Adrenal gland (tissue), 9 donors: ENCODE measurements at regions not wholly inside any gene's neighbourhood (a gene's known extent, or its start where the extent isn't known, plus 50 kb on each side); places are given as distances from the start of the nearest gene placed in this dataset.

Experiments
- DNase-seq, 7 donors: peaks; one replicate each; pipeline ENCODE4 v3.0.0-alpha.2; 2019 to 2020
- H3K27ac ChIP-seq, 5 donors: fragments of 200-600 bp; sonication (generic) in 4 of 5; 1 replicate in 3 of 5; 2 replicates in 2 of 5; pipeline versions ENCODE4 v1.5.1 to v1.8.0; 2016 to 2020; ENCODE audit warnings: mild to moderate bottlenecking in 1 of 5
- H3K27me3 ChIP-seq: fragments of 200-600 bp; 2 replicates; pipeline ENCODE4 v1.8.0; 2021
- H3K36me3 ChIP-seq, 2 donors: fragments of 200-600 bp; replicated peaks in 1 of 2; 1 replicate in 1 of 2; 2 replicates in 1 of 2; pipeline versions ENCODE4 v1.5.1 to v1.8.0; 2018 to 2022
- H3K4me1 ChIP-seq, 2 donors: fragments of 200-600 bp; replicated peaks in 1 of 2; 1 replicate in 1 of 2; 2 replicates in 1 of 2; pipeline versions ENCODE4 v1.5.1 to v1.8.0; 2018 to 2021
- H3K4me3 ChIP-seq, 4 donors: fragments of 200-600 bp; sonication (generic) in 3 of 4; one replicate each; pipeline ENCODE4 v1.5.1; 2016 to 2018
- H3K9me3 ChIP-seq, 3 donors: fragments of 200-600 bp; sonication (generic) in 1 of 3; replicated peaks in 1 of 3; 1 replicate in 2 of 3; 2 replicates in 1 of 3; pipeline versions ENCODE4 v1.5.1 to v1.8.0; 2016 to 2021
- POLR2A ChIP-seq, 2 donors: fragments of 450-650 bp; IDR thresholded peaks; one replicate each; pipeline ENCODE4 v1.6.1; 2017; ENCODE audit warnings: antibody characterized with exemption in 2 of 2, mild to moderate bottlenecking in 2 of 2, moderate library complexity in 1 of 2
- WGBS, 4 donors: extraction: QIAGEN DNeasy Blood & Tissue Kit in 2 of 4; methylation state at CpG; one replicate each; pipeline versions ENCODE4 v1.1.5 to v1.1.7; 2013 to 2017; 5-methylcytosine and 5-hydroxymethylcytosine counted together
- intact Hi-C, 2 donors: fragments of 100-400 bp; cut with DNase I; formaldehyde crosslinking; loops; one replicate each; pipeline versions ENCODE4 v1.14.1 to v1.15.0; 2022 to 2023
- TF ChIP-seq, protein P1 (sequence below), 6 experiments: fragments of 450-650 bp in 4 of 6; fragments of 200-600 bp in 2 of 6; sonication (generic) in 1 of 6; IDR thresholded peaks; 1 replicate in 5 of 6; 2 replicates in 1 of 6; pipeline versions ENCODE4 v1.5.1 to v1.8.0; 2016 to 2021; ENCODE audit warnings: antibody characterized with exemption in 6 of 6, mild to moderate bottlenecking in 2 of 6, moderate library complexity in 1 of 6
- donor health status: healthy with polysubstance abuse.
- donor health status: Bipolar disorder and iron deficiency.
- donor health status: DM: yes; HTN: yes; CAD: no.
- donor health status: DM: no; HTN: no; CAD: no.
- donor health status: DM: no; HTN: no; CAD: no.

DNA sequence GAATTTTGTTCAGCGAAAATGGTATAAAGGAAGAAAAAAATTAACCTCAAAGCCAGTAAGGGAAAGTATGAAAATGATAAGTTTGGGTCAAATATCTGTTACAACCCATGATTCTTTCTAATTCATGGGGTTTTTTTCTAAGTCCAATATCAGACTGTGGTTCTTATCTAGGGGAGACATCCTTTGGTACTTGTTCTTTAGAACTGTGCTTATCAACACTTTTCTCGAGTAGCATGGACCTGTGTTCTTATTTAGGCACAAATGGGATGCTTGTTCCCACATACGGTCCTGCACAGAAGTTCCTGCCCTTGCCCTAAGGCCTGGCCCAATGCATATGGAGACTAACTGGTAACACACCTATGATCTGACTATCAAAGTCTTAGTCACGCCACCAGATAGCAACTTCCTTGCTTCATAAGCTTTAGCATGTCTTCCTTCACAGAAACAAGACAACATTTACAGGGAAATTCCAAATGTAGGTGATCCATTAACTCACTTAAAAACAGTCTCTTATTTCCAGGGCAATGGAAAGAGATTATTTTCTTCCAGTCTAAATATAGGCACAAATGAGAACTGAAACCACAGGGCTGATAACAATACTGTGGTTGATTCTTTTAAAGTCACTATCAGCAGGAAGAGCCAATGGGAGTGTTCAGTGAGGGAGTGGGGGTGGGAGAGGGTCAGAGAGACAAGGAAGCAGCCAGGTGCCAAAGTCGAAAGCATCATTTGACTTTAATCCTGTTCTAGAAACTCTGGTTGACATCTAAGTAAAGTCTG lies 268.8 kb upstream of the ANKRD55 start:
- H3K4me3 ChIP-seq, result no peak overlapping the region
- no peak for DNase-seq
- H3K9me3 ChIP-seq, result no peaks in the 10 kb centered on the region
- no peaks in the 10 kb centered on the region for H3K27me3 ChIP-seq
- H3K27ac ChIP-seq, result no peak overlapping the region
- no peaks in the 10 kb centered on the region for H3K4me1 ChIP-seq
- TF ChIP-seq POLR2A (IDR thresholded peaks at IDR 0.05), result no peak
- TF ChIP-seq, protein P1, sequence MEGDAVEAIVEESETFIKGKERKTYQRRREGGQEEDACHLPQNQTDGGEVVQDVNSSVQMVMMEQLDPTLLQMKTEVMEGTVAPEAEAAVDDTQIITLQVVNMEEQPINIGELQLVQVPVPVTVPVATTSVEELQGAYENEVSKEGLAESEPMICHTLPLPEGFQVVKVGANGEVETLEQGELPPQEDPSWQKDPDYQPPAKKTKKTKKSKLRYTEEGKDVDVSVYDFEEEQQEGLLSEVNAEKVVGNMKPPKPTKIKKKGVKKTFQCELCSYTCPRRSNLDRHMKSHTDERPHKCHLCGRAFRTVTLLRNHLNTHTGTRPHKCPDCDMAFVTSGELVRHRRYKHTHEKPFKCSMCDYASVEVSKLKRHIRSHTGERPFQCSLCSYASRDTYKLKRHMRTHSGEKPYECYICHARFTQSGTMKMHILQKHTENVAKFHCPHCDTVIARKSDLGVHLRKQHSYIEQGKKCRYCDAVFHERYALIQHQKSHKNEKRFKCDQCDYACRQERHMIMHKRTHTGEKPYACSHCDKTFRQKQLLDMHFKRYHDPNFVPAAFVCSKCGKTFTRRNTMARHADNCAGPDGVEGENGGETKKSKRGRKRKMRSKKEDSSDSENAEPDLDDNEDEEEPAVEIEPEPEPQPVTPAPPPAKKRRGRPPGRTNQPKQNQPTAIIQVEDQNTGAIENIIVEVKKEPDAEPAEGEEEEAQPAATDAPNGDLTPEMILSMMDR (IDR thresholded peaks at IDR 0.05), result no peak
- WGBS, 4 donors, result 72 to 80% (median 77%) methylated on average over 5 of the region's 5 CpGs
- H3K36me3 ChIP-seq, result no peaks in the 10 kb centered on the region
- intact Hi-C loops, result no loop called here

DNA sequence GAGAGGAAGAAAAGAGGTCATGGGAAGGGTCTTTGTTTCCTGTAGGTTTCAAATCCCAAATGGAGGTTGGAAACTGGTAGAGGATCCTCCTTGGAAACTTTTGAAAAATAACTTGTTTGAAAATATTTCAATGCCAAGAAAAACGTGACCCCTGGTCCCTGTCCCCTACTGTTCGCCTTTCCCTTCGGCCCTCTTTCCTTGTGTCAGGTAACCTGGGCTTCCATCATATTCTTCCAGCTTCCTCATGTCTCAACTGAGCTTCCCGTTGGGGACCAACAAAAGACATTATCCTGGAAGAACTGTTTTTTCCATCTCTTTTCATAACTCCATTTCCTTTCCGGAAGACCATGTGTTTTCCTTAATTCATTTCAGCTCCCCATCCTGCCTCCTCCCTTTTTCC lies 266.8 kb upstream of the ANKRD55 start:
- intact Hi-C loops, result no loop called here
- Histone ChIP-seq H3K36me3 (no peaks in the 10 kb centered on the region), H3K4me1 (no peaks in the 10 kb centered on the region), H3K27me3 (no peaks in the 10 kb centered on the region), H3K27ac (no peak overlapping the region), H3K9me3 (no peaks in the 10 kb centered on the region), H3K4me3 (no peak overlapping the region)
- WGBS, 4 donors, result 74 to 85% (median 81%) methylated on average over 5 of the region's 5 CpGs
- no peak for TF ChIP-seq POLR2A (IDR thresholded peaks at IDR 0.05)
- TF ChIP-seq, protein P1 (IDR thresholded peaks at IDR 0.05), result no peak
- DNase-seq, result no peak

DNA sequence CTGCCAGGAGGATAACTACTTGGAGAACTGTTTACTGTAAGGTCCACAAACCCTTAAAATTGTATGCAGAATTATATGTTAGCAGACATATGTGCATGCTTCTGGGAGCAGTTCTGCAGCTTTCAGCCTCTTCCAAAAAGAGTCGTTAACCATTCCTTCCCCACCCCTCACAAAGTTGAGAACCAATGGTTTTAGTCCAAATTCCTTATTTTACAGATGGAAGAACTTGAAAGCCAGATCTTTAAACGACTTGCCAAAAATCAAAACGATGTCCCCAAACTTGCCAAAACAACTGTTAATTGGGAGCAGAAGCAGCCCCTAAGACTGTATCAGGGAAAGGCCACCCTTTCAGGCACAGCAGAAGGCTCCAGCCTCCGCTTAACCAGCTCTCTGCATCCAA lies 266.4 kb upstream of the ANKRD55 start:
- Histone ChIP-seq H3K9me3 (no peaks in the 10 kb centered on the region), H3K27me3 (no peaks in the 10 kb centered on the region), H3K27ac (no peak overlapping the region), H3K36me3 (no peaks in the 10 kb centered on the region), H3K4me1 (no peaks in the 10 kb centered on the region), H3K4me3 (no peak overlapping the region)
- 73 to 82% (median 80%) methylated on average over 4 of the region's 4 CpGs for WGBS, 4 donors
- intact Hi-C loops, result no loop called here
- DNase-seq, result no peak
- no peak for TF ChIP-seq POLR2A (IDR thresholded peaks at IDR 0.05)
- TF ChIP-seq, protein P1 (IDR thresholded peaks at IDR 0.05), result no peak

DNA sequence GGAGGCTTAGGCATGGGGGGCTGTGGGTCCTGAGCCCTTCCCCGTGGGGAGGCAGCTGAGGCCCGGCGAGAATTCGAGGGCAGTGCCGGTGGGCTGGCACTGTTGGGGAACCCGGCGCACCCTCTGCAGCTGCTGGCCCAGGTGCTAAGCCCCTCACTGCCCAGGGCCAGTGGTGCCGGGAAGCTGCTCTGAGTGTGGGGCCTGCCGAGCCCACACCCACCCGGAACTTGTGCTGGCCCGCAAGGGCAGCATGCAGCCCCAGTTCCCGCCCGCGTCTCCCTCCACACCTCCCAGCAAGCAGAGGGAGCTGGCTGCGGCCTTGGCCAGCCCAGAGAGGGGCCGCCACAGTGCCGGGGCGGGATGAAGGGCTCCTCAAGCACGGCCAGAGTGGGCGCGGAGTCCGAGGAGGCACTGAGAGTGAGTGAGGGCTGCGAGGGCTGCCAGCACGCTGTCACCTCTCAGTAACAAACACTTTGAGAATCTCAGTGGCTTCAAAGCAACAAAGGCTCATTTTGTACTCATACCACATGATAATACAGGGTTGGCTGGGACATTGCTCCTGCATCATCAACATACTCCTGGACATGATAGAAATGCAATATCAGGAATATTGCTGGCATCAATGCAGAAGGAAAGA lies 265.7 kb upstream of the ANKRD55 start:
- WGBS, 4 donors, result 93 to 97% (median 93%) methylated on average over 5 to 24 of the region's 24 CpGs
- intact Hi-C loops, result no loop called here
- Histone ChIP-seq H3K4me3 (no peak overlapping the region), H3K36me3 (no peaks in the 10 kb centered on the region), H3K27me3 (no peaks in the 10 kb centered on the region), H3K27ac (no peak overlapping the region), H3K9me3 (no peaks in the 10 kb centered on the region), H3K4me1 (no peaks in the 10 kb centered on the region)
- no peak for DNase-seq
- TF ChIP-seq POLR2A (IDR thresholded peaks at IDR 0.05), result no peak
- TF ChIP-seq, protein P1 (IDR thresholded peaks at IDR 0.05), result no peak
